NCI-H2029 (cell line): ENCODE measurements at regions not wholly inside any gene's neighbourhood (a gene's known extent, or its start where the extent isn't known, plus 50 kb on each side); places are given as distances from the start of the nearest gene placed in this dataset.

Experiments used
- DNase-seq: peaks from one replicate; lab custom pipeline; 2025; lab: John Stamatoyannopoulos, UW

GRCh38 chr1:166221316-166221715 is 54.5 kb upstream of the FAM78B start:
- DNase-seq: no peak

GRCh38 chr1:166233750-166234366 is 67.1 kb upstream of the FAM78B start:
- no peak for DNase-seq

GRCh38 chr1:166235728-166236127 is 68.9 kb upstream of the FAM78B start:
- DNase-seq: no peak

- no peak for DNase-seq
Measured at GRCh38 chr1:166237675-166238074, 70.9 kb upstream of the FAM78B start.

- no peak for DNase-seq
Measured at GRCh38 chr1:166253076-166253779, 86.4 kb upstream of the FAM78B start.

GRCh38 chr1:166258017-166258416 is 91.2 kb upstream of the FAM78B start:
- DNase-seq: no peak

- DNase-seq: no peak
Measured at GRCh38 chr1:166261511-166261910, 94.7 kb upstream of the FAM78B start.

GRCh38 chr1:166270476-166271150 is 103.8 kb upstream of the FAM78B start:
- DNase-seq: no peak

GRCh38 chr1:166271151-166271538 is 104.3 kb upstream of the FAM78B start:
- no peak for DNase-seq

GRCh38 chr1:166272155-166272554 is 105.4 kb upstream of the FAM78B start:
- DNase-seq: no peak

GRCh38 chr1:166272851-166273250 is 106.0 kb upstream of the FAM78B start:
- no peak for DNase-seq

- no peak for DNase-seq
Measured at GRCh38 chr1:166273618-166274017, 106.8 kb upstream of the FAM78B start.

- no peak for DNase-seq
Measured at GRCh38 chr1:166282391-166283137, 115.8 kb upstream of the FAM78B start.

- DNase-seq: no peak
Measured at GRCh38 chr1:166283190-166283589, 116.4 kb upstream of the FAM78B start.

- DNase-seq: no peak
Measured at GRCh38 chr1:166283600-166283999, 116.8 kb upstream of the FAM78B start.

- no peak for DNase-seq
Measured at GRCh38 chr1:166289309-166290050, 122.7 kb upstream of the FAM78B start.

GRCh38 chr1:166295656-166296055 is 128.9 kb upstream of the FAM78B start:
- DNase-seq: no peak

- no peak for DNase-seq
Measured at GRCh38 chr1:166297993-166298392, 131.2 kb upstream of the FAM78B start.

GRCh38 chr1:166300767-166301166 is 134.0 kb upstream of the FAM78B start:
- no peak for DNase-seq

GRCh38 chr1:166302989-166303758 is 136.4 kb upstream of the FAM78B start:
- DNase-seq: no peak

GRCh38 chr1:166304131-166304530 is 137.3 kb upstream of the FAM78B start:
- no peak for DNase-seq
